ENCODE measurements at regions not wholly inside any gene's neighbourhood (a gene's known extent, or its start where the extent isn't known, plus 50 kb on each side); places are given as distances from the start of the nearest gene placed in this dataset.

DNA sequence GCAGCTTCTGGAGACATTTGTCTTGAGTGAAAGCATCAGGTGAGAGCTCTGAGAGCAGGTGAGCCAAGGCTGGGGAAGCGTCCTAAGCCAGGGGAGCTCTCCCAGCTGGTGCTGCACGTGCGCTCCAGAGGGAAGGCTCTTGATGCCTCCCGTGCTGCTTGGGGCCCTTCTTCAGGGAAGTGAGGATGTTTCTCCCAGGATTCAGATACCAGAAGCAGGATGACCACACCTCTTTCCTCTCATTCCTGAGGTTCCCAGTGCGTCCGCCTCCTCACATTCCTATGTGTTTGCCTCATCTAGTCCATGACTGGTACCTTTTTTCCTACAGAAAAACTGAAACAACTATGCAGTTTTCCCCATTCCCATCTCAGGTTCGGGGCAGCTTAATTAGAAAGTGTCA lies 231.0 kb upstream of the IRS2 start:
- Histone ChIP-seq H3K4me1 (ENCODE audit: insufficient read depth, low read length) (no peaks in the 10 kb centered on the region), H3K14ac (ENCODE audit: insufficient read depth, low read length) (no peak overlapping the region), H3K23ac (ENCODE audit: insufficient read length, low read depth, low read length) (no peak overlapping the region), H4K20me1 (ENCODE audit: control insufficient read depth, insufficient read depth, insufficient read length) (no peaks in the 10 kb centered on the region), H3T11ph (ENCODE audit: low read length) (no peak overlapping the region), H3K18ac (ENCODE audit: insufficient read length, low read depth, low read length) (no peak overlapping the region), H3K79me2 (ENCODE audit: insufficient read depth, low read length) (no peaks in the 10 kb centered on the region), H3K9ac (ENCODE audit: extremely low read depth, insufficient read length, low read length) (no peak overlapping the region), H3K27me3 (ENCODE audit: insufficient read depth, low read length) (no peaks in the 10 kb centered on the region; the same call in 1 of the 2 replicates), H3K23me2 (ENCODE audit: insufficient read length, low read depth, low read length, poor library complexity, severe bottlenecking) (no peaks in the 10 kb centered on the region), H3K27ac (ENCODE audit: insufficient read length, low read depth, low read length) (no peak overlapping the region), H3K4ac (ENCODE audit: low read depth, low read length) (no peak overlapping the region), H2AFZ (ENCODE audit: low read length) (no peak overlapping the region), H3K9me3 (ENCODE audit: control insufficient read depth, low read depth, low read length) (no peaks in the 10 kb centered on the region), H2BK12ac (ENCODE audit: insufficient read length, low read depth, low read length) (no peak overlapping the region), H2BK120ac (ENCODE audit: low read depth, low read length, poor library complexity, severe bottlenecking) (no peak overlapping the region), H2BK5ac (ENCODE audit: insufficient read length, low read length) (no peak overlapping the region), H2BK15ac (ENCODE audit: low read depth, low read length) (no peak overlapping the region), H3K79me1 (ENCODE audit: insufficient read depth, low read depth, low read length, poor library complexity, severe bottlenecking) (no peaks in the 10 kb centered on the region), H4K91ac (ENCODE audit: insufficient read length, low read depth, low read length) (no peak overlapping the region), H4K5ac (ENCODE audit: insufficient read length, low read depth, low read length) (no peak overlapping the region), H3K56ac (ENCODE audit: insufficient read length, low read depth, low read length) (no peak overlapping the region), H2BK20ac (ENCODE audit: low read depth, low read length, poor library complexity, severe bottlenecking) (no peak overlapping the region), H2AK5ac (ENCODE audit: insufficient read length, low read length) (no peak overlapping the region), H3K4me2 (ENCODE audit: insufficient read depth, insufficient read length, low read length) (no peak overlapping the region), H4K8ac (replicated peaks; ENCODE audit: insufficient read length, low read depth, low read length) (no peak overlapping the region)
- TF ChIP-seq, protein P1, sequence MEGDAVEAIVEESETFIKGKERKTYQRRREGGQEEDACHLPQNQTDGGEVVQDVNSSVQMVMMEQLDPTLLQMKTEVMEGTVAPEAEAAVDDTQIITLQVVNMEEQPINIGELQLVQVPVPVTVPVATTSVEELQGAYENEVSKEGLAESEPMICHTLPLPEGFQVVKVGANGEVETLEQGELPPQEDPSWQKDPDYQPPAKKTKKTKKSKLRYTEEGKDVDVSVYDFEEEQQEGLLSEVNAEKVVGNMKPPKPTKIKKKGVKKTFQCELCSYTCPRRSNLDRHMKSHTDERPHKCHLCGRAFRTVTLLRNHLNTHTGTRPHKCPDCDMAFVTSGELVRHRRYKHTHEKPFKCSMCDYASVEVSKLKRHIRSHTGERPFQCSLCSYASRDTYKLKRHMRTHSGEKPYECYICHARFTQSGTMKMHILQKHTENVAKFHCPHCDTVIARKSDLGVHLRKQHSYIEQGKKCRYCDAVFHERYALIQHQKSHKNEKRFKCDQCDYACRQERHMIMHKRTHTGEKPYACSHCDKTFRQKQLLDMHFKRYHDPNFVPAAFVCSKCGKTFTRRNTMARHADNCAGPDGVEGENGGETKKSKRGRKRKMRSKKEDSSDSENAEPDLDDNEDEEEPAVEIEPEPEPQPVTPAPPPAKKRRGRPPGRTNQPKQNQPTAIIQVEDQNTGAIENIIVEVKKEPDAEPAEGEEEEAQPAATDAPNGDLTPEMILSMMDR (conservative IDR thresholded peaks at IDR 0.05), result no peak
- peaks cover 8 to 10% of the 10 kb centered on the region in 2 experiments for H3K4me1 Mint-ChIP-seq
- H3K27ac Mint-ChIP-seq, result peak overlapping the region in 1 of 3 experiments; percentile 19; a peak in 1 of 7 replicates
- DNase-seq, result peak; percentile 60
- no CpG with 5 or more reads among the region's 7 CpGs for WGBS (ENCODE audit: extremely low coverage, insufficient read length, low lambda C conversion rate)
- H3K9me3 Mint-ChIP-seq, result no peaks in the 10 kb centered on the region
- peaks cover 6% of the 10 kb centered on the region for H3K27me3 Mint-ChIP-seq (ENCODE audit: low read depth)
- no peak overlapping the region for H3K4me3 Mint-ChIP-seq
- H3K36me3 Mint-ChIP-seq (ENCODE audit: insufficient read depth in 1 of 3, low read depth in 3 of 3), result no peaks in the 10 kb centered on the region; a peak in 1 of 7 replicates
